8988T (cell line): ENCODE measurements at regions not wholly inside any gene's neighbourhood (a gene's known extent, or its start where the extent isn't known, plus 50 kb on each side); places are given as distances from the start of the nearest gene placed in this dataset.
"Not testable (repeated sequence)": the region's sequence is repeated elsewhere in the genome, so short reads cannot be mapped to it uniquely, and the experiment has no call there.

Source experiments
- DNase-seq: peaks from one replicate; pipeline ENCODE4 v3.0.0; 2011

DNA sequence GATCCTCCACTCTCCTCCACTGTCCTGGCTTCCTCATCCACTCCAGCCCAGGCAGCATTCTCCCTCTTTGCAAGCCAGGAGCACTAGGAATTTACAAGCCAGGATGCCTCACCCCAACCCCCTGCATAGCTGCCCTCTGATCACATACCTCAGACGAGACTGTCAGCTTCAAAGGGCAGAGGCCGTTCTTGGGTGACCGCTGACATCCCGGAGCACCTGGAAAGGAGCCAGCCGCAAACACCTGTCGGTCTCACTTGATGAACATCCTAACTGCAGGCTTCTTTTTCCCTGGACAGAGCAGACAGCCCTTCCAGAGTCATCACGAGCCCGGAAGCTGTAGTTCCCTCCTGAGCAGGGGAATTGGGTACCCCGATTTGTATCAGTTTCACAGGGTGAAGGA, 451.3 kb upstream of the B3GAT1 start:
- DNase-seq: no peak

GRCh38 chr11:134862587-134863195, 450.6 kb upstream of the B3GAT1 start:
- DNase-seq: no peak

- DNase-seq: no peak
Measured at GRCh38 chr11:134862105-134862502, 450.1 kb upstream of the B3GAT1 start.

DNA sequence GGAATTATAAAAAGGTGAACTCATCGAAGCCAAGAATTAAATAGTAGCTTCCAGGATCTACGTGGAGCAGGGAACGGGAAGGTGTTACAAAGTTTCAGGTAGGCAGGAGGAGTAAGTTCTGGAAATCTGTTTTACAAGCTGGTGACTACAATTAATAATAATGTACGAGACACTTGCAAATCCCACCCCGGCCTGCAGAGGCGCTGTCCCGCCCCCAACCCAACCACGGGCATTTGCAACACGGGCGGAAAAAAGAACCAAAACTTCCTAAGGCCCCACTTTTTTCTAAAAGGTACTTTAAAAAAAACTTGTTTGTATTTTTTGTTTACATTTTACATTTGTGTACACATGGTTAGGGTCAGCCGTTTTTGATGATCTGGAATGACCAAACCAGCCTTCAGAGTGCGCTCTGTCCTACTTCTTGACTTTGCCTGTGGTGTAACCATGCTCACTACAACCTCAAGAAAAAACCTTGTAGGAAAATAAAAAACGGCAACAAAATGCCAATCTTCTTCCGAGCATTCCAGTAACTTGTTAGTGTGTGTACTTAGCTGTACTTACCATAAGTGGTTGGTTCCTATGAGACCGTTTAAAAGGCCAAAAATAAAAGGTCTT, 449.6 kb upstream of the B3GAT1 start:
- DNase-seq: no peak

DNA sequence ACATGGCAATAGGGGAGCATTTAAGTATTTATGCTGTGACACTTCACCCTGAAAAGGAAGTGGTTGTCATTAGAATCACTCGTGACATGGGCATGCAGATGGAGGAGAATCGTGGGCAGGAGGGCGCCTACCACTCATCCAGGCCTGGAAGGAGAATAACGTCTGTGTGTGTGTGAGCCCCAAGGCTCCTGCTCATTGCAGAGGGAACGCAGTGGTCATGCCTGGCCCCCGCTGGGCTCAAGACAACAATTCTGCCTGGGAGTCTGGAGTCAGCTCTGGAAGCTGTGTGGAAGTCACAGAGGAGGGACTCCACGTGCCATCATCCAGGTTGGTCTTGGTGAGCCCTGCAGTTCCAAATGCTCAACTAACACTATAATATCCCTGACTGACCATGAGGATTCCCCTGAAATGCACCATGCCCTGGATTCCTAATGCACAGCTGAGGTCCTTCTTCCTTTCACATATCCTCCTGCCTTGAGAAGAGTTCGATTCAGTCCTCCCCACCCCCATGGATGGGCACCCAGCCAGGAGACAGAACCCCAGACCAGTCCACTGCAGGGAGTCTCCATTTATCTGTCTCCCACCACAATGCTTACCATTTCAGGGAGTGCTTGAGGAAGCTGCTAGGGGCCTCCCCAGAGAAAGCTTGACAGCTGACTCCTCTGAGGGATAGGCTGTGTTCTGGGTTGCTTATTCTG, 446.9 kb upstream of the B3GAT1 start:
- no peak for DNase-seq

GRCh38 chr11:134857035-134857434, 445.0 kb upstream of the B3GAT1 start:
- no peak for DNase-seq

DNA sequence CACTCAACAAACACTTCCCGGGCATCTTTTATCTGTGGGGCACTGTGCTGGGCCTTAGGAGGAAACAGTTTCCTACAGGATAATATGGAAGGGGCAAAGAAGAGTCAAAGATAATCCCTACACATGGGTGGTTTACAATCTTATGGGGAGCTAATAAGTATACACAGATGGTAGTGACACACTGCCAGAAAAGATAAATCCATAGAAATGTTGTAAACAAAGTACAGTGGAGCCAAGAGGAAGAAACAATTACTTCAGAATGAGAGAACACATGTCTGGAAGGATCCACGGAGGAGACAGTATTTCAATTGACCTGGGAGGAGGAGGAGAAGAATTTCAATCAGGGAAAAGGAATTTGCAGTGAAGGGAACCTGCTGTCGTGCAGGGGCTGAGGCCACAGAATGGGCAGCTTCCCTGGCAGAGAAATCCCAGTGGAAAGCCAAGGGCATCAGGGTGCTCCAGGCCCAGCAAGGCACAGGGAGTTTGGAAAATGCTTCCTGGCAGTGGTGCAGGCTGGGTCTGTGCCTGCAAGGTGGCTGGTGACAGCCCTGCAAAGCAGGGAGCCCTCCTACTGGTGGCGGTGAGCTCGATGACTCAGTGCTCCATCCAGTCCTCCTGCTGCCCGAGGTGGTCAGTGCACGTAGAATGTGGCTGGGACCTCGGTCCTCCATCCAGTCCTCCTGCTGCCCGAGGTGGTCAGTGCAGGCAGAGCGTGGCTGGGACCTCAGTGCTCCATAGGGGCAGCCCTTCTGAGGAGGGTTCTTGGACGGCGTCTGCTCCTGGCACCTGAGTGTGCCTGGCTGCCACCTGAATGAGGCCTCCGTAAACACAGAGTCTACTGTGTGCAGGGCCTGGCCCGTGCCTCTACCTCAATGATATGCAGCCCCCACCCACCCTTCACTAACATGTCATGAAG, 444.3 kb upstream of the B3GAT1 start:
- DNase-seq: no peak

- no peak for DNase-seq
Measured at GRCh38 chr11:134853992-134854991, 442.2 kb upstream of the B3GAT1 start.

DNA sequence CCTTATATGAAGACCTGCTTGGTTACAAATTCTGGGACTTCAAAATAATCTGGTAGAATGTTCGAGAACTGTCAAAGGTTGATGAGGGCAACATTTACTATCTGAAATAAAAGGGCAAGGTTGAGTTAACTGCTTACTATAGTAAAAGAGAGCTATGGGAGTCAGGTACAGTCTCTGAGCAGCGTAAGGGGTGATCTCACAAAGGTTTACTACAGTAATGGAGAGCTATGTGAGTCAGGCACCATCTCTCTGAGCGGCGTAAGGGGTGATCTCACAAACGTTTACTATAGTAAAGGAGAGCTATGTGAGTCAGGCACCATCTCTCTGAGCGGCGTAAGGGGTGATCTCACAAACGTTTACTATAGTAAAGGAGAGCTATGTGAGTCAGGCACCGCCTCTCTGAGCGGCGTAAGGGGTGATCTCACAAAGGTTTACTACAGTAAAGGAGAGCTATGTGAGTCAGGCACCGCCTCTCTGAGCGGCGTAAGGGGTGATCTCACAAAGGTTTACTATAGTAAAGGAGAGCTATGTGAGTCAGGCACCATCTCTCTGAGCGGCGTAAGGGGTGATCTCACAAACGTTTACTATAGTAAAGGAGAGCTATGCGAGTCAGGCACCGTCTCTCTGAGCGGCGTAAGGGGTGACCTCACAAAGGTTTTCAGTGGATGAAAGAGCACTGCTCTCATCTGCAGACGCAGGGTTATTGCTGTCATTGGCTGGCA, 439.6 kb upstream of the B3GAT1 start:
- DNase-seq: not testable (repeated sequence)

GRCh38 chr11:134850566-134850965, 438.5 kb upstream of the B3GAT1 start:
- no peak for DNase-seq

GRCh38 chr11:134849833-134850232, 437.8 kb upstream of the B3GAT1 start:
- no peak for DNase-seq

DNA sequence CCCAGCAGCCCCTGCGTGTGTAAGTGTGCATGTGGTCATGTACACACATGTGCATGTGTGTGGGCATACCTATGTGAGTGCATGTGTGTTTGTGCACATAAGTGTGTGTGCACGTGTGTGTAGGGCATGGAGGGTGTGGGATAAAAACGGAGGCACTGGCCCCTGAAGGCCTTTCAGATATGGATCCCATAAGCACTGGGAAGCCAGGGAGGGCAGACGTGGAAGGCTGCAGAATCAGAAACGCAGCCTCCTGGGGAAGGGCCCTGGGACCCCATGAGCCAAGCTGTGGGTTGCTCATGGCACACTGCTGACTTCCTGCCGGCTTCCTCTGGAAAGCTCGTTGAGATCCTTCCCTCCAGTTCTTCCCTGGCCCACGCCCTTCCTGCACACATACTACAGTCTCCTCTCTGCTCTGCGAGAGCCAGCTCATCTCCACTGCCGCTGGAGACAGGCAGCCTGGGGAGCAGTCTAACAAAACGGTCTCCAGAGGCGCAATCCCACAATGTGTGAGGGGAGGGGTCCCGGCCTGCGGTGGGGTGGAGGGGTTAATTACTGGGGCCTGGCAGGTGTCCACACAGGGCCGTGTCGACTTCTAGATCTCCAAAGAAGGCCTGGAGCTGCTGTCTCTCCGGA, 435.2 kb upstream of the B3GAT1 start:
- DNase-seq: no peak

DNA sequence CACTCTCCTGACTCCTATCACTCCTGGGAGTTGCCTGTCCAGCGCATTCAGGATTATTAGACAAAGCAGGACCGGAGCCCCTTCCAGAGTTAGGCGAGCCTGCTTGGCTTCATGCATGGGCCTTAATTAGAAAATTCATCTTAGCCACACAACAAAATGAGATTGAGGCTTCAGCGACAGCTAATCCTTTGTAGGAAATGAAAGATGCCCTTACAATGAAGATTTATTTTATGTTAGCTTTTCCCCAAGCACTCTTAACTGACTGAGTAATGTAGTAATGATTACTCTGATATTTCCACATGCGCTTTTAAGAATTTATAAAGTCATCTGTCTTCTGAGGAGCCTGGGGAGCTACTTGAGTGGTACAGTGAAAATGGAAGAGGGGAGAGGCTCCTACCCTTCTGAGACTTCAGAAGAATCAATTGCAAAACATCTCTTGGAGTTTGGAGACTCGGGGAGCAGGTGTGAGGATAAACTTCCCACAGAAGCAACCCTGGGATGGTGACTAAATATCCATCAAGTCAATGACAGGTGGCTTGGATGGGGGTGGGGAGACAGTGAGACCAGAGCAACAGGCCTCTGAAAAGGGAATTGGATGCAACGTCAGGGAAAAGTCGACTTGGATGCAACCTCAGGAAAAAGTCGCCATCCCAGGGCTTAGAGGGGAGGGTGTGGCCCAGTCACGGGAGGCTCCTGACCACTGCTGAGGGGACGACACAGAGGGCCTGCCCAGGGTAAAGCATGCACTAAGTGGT, 434.5 kb upstream of the B3GAT1 start:
- no peak for DNase-seq

DNA sequence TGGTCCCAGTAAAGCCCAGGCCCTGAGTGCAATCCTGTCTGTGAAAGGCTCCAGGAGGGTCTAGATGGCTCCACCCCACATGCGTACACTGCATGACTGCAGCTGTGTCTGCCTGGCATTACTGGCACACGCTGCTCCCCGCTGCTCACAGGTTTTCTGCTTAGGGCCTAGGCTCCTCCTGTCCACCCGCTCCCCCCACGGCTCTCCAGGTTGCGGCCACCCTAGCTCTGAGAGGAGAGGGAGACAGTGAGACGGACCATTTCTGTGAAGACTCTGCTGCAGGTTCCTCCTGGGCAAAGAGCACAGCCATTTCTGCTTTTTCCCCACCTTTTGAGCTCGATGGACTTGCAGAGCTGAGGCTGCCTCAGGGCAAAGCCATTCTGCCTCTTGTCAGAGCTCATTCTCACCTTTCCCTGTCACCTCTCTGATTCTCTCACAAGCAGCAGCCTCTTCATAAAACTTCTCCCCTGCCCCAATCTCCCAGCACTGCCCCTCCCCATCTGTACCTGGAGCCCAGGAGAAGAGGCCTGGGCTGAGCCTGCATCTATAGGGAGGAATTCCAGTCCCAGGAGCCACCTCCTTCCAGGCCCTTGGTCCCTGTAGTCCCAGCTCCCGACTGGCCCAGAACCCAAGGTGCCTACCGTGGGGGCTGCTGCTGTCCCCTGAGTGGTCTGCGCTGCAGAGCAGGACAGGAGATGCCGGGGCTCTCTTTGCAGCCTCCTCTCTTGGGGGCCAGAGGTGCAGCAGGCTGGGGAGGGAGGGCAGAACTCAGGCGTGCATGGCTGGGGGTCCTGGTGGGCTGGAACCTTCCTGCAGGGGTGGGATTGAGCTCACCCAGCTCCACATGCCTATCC, 433.7 kb upstream of the B3GAT1 start:
- no peak for DNase-seq

DNA sequence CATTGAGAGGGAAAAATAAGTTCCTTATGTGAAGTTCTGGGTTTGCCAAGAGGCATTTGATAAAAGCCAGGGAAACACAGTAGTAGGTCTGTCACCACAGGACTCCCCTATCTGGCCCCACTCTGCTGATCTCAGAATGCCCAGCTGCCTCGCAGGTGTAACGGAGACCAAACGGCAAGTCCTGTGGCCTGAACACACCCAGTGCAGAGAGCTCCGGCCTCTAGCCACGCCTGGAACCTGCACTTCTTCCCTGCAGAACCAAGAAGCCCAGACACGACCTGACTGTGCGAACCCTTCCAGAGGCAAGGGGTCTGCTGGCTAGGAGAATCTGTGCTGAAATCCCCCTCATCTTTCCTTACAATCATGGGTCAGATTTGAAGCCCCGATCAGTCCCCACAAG, 432.8 kb upstream of the B3GAT1 start:
- no peak for DNase-seq

DNA sequence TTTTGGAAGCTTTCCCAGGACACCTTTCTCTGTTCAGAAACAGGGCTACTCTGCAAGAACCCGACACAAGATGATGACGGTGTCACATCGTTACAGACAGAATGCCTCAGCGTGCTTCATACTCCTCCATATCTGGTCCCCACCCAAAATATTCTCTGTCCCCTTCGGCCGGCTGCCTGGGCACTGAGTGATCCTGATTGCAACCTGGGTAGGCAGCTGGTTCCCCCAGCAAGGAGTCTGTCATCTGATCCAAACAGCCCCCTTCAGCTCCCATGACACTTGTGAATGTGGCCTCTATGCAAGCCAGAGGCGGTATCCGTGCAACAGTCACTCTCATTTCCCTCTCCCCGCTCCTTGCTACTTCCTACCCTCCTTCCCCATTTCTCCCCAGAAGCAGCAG, 431.7 kb upstream of the B3GAT1 start:
- no peak for DNase-seq

- no peak for DNase-seq
Measured at GRCh38 chr11:134843020-134843419, 431.0 kb upstream of the B3GAT1 start.

GRCh38 chr11:134841972-134842371, 429.9 kb upstream of the B3GAT1 start:
- DNase-seq: no peak

- DNase-seq: no peak
Measured at GRCh38 chr11:134841411-134841810, 429.4 kb upstream of the B3GAT1 start.
